ENCODE measurements at regions not wholly inside any gene's neighbourhood (a gene's known extent, or its start where the extent isn't known, plus 50 kb on each side); places are given as distances from the start of the nearest gene placed in this dataset.

- no peak for DNase-seq (ENCODE audit: low read depth in 2 of 2)
These were observed 429.2 kb upstream of the NR2F2 start for GRCh38 chr15:95901271-95901670.

- no peak for DNase-seq (ENCODE audit: low read depth in 2 of 2)
These were observed 427.9 kb upstream of the NR2F2 start for GRCh38 chr15:95902606-95903005.

- DNase-seq (ENCODE audit: low read depth in 2 of 2), result no peak
These were observed 427.1 kb upstream of the NR2F2 start for GRCh38 chr15:95903352-95903751.

- DNase-seq (ENCODE audit: low read depth in 2 of 2), result no peak
These were observed 419.8 kb upstream of the NR2F2 start for GRCh38 chr15:95910643-95911212.

DNA sequence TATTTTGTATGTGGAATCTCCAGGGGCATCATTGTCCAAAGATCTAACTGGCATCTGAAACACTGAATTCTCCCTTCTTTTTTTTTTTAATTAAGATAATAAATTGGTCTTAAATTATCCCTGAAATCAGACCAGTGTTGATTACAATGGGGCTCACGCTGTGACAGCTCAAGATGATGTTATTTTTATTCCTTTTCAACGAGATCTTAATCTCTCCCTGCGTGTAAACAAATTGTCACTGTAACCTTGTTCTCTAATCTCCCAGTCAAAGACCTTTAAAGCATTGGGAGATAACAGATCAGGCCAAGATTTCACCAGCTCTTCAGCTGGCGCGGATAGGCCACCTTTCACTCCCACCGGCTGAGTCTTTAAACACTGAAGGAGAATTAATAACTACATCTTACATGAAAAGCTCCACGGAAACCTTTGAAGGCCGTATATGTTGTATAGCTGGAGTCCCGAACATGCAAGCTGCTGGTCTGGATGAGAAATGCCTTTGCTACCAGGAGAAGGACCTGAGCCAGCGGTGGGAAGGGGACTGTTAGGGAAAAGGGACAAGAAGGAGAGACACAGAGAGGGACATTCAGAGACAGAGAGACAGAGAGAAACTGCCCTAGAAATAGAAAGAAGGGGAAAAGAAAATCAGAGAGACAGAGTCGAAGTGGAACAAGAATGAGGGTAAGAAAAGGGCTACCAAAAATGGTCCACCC, 418.8 kb upstream of the NR2F2 start:
- no peak for DNase-seq (ENCODE audit: low read depth in 2 of 2)

GRCh38 chr15:95912280-95912625, 418.2 kb upstream of the NR2F2 start:
- no peak for DNase-seq (ENCODE audit: low read depth in 2 of 2)

GRCh38 chr15:95912728-95913127, 417.8 kb upstream of the NR2F2 start:
- no peak for DNase-seq (ENCODE audit: low read depth in 2 of 2)

DNA sequence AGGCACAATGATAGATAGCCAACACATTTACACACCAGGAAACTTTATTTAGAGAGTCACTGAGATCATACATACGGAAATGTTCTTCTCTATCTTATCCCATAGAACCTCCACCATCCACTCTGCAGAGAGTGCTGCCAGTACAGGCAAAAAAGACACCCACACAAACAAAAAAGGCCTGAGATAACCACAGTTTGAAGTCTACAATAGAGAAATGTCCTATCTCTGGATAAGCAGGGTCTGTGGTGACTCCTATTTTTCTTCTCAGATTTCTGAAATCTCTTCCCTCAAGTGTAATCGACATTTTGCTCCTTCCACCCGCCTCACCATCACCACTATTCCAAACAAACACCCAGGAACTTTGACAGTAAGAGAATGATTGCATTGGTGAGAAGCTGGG, 413.9 kb upstream of the NR2F2 start:
- DNase-seq (ENCODE audit: low read depth in 2 of 2), result no peak

GRCh38 chr15:95918525-95918924, 412.0 kb upstream of the NR2F2 start:
- no peak for DNase-seq (ENCODE audit: low read depth in 2 of 2)

DNA sequence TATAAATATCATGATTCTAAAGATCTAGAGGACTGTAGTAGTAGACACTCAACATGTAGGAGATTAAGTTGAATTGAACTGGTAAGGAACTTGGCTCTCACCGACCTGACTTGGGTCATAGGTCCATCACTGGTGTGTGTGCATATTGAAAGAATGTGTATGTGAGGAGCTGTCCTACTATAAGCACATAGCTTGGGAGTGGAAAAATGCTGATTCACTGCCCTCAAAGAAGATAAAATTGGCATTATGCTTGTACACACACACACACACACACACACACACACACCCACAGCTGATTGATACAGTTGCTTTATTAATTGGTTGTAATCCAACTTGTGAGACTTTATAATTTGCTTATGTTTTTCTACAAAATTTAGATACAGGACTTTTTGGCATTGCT, 411.0 kb upstream of the NR2F2 start:
- DNase-seq (ENCODE audit: low read depth in 2 of 2), result no peak

DNA sequence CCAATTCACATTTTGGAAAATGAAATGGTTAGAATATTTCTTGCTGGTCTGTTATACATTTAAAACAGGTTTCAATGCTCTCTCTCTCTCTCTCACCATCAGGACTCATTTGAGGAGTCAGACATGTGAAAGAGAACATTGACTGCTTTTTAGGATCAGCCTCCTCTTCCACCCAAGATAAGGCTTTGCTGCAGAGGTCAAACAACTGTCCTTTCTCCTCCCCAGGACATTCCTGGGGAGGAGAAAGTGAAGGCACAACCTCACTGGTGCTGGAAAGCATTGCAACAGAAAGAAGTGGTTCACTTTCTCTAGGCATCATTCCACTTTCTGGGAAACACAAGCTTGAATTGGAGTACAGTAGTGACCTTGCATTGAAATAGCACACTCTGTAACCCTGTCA, 409.1 kb upstream of the NR2F2 start:
- no peak for DNase-seq (ENCODE audit: low read depth in 2 of 2)

- DNase-seq (ENCODE audit: low read depth in 2 of 2), result no peak
These were observed 408.1 kb upstream of the NR2F2 start for GRCh38 chr15:95922431-95922830.

- no peak for DNase-seq (ENCODE audit: low read depth in 2 of 2)
These were observed 406.7 kb upstream of the NR2F2 start for GRCh38 chr15:95923792-95924191.

- no peak for DNase-seq (ENCODE audit: low read depth in 2 of 2)
These were observed 401.7 kb upstream of the NR2F2 start for GRCh38 chr15:95928822-95929221.

- DNase-seq (ENCODE audit: low read depth in 2 of 2), result no peak
These were observed 401.2 kb upstream of the NR2F2 start for GRCh38 chr15:95929232-95929846.

DNA sequence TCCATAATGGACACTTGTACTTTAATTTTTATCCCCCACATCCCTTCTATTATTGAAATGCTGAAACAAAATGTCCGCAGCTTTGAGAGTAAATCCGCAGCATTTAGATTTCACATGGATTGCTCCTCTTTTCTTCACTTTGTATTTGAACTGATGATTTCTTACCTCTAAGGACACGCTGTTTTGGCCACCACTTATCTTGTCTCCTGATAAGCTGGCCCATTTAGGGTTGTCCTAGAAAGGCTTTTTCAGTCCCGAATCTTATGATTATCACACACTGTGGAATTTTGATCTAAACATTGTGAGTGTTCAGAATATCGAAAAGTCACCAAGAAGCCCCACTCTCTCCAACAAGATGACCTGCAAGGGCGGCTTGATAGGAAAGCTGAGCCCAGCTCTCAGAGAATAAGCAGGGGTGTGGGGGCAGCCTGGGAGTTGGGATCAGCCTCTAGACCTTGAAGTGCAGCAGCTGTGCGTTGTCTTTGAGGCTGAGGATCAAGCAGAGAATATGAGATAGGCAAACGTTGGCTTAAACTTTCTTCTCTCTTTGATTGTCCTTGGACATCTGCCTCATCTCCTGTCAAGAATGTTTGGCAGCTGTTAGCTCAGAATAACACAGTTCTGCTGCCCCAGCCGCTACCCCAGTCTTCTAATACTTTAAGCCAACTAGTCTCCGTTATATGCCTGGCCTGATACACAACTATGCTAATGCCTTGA, 399.7 kb upstream of the NR2F2 start:
- no peak for DNase-seq (ENCODE audit: low read depth in 2 of 2)

GRCh38 chr15:95931619-95932018, 398.9 kb upstream of the NR2F2 start:
- no peak for DNase-seq (ENCODE audit: low read depth in 2 of 2)

DNA sequence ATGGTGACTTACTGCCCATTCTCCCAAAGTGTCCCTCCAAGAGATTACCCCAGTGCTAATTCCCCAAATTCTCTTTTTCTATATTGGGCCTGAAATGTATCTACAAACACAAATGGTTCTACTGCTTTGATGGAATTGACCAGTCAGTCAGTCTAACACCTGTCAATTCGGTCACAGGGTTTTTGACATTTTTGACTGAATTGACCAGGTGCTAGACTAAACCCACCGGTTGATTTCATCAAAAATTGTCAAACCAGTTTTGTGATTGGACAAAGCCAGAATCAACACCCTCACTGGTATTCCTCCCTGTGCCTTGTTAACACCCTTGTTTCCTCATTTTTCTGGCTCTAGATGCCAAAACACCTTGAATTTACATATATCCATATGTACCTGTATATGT, 398.4 kb upstream of the NR2F2 start:
- no peak for DNase-seq (ENCODE audit: low read depth in 2 of 2)

DNA sequence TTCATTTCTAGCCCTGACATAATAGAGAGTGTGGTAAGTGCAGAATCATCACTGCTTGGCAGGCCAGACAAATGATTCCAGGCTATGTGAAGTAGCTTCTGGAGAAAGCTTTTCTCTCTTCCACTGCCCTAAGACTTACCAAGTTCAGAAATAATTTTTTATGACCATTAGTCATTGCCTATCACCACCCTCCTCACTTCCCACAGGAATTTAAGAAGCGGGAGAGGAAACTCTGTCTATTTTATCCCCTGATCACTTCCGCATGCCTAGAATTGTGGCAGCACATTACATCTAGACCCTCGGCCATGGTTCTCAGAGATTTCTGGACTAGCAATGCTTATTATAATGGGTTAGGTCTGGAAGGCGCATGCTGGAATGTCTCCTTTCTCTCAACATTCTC, 397.8 kb upstream of the NR2F2 start:
- no peak for DNase-seq (ENCODE audit: low read depth in 2 of 2)

- DNase-seq (ENCODE audit: low read depth in 2 of 2), result no peak
These were observed 394.6 kb upstream of the NR2F2 start for GRCh38 chr15:95935852-95936251.

DNA sequence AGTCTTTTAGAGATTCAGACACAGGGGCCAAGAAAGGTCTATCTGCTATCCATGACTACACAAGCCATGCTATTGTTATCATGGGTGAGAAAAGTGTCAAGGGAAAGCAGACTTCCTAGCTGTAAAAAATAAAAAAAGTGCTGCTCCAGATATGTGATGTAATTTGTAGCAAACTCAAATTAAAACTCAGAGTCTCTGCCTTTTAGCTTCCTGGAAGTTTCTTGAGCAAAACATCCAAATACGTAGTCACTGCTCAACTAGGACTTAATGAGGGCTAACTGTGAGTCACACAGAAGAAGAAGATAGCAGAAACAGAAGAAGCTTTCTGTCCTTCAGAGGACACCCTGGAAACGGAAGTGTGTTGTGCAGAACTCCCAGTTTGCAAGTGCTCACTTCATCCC, 393.4 kb upstream of the NR2F2 start:
- no peak for DNase-seq (ENCODE audit: low read depth in 2 of 2)

DNA sequence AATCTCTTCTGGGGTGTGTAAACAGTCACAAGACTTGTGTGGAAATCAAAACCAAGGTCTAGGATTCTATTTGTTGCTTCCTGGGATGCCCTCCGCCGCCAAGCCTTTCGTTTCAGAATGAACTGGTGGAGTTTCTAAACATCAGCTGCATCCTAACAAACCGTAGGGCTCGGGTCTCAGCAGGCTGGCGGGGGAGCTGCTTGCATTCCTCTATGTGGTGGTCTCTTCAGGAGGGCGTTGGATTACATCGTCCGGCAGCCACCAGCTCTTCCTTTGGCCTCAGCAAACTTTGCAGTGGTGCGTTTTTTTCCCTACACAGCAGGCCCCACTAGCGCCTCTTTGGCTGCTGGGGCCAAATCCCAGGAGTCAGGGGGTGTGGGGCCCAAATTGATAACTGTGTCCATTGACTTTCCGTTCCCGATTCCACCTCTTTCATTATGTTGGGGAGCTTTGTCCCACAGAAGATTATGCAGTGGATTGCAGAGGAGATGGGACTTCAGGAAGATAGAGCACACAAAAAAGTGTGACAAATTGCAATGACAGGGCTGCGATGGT, 390.0 kb upstream of the NR2F2 start:
- DNase-seq (ENCODE audit: low read depth in 2 of 2), result no peak

GRCh38 chr15:95944193-95944592, 386.3 kb upstream of the NR2F2 start:
- DNase-seq (ENCODE audit: low read depth in 2 of 2), result no peak

Measured in stimulated activated CD4-positive, alpha-beta T cell treated with anti-CD3 and anti-CD28 coated beads, Interleukin-4, amount 100 ng/mL, for 48 hours (primary cell).